Endothelial cell (in vitro differentiated cells): ENCODE measurements at regions not wholly inside any gene's neighbourhood (a gene's known extent, or its start where the extent isn't known, plus 50 kb on each side); places are given as distances from the start of the nearest gene placed in this dataset.
A peak's percentile ranks its signal among the peaks of the same experiment; 100 is the strongest.

Experiments used
- DNase-seq: peaks from one replicate; pipeline ENCODE4 v3.0.0; 2021; ENCODE audit warnings: low spot score
- H3K27ac Mint-ChIP-seq: one replicate; pipeline ENCODE4 v1.8.0; 2021; ENCODE audit warnings: mixed read lengths, inconsistent platforms; ENCODE audit not compliant: unreplicated experiment
- H3K27me3 Mint-ChIP-seq: one replicate; pipeline ENCODE4 v1.8.0; 2021; ENCODE audit warnings: mild to moderate bottlenecking, moderate library complexity, mixed read lengths, inconsistent platforms; ENCODE audit not compliant: unreplicated experiment
- H3K36me3 Mint-ChIP-seq: one replicate; pipeline ENCODE4 v1.8.0; 2021; ENCODE audit warnings: mild to moderate bottlenecking, low read depth, mixed read lengths, inconsistent platforms; ENCODE audit not compliant: unreplicated experiment
- H3K4me1 Mint-ChIP-seq: one replicate; pipeline ENCODE4 v1.8.0; 2021; ENCODE audit warnings: mild to moderate bottlenecking, mixed read lengths, inconsistent platforms; ENCODE audit not compliant: unreplicated experiment
- H3K4me3 Mint-ChIP-seq: one replicate; pipeline ENCODE4 v1.8.0; 2021; ENCODE audit warnings: mild to moderate bottlenecking, mixed read lengths, inconsistent platforms; ENCODE audit not compliant: unreplicated experiment
- H3K9me3 Mint-ChIP-seq: one replicate; pipeline ENCODE4 v1.8.0; 2021; ENCODE audit warnings: mixed read lengths, inconsistent platforms; ENCODE audit not compliant: unreplicated experiment
- TF ChIP-seq, protein P1 (sequence below): fragments of 200-600 bp; sonication (generic); IDR thresholded peaks from one replicate; pipeline ENCODE4 v1.5.0; 2021; ENCODE audit warnings: antibody characterized with exemption; ENCODE audit not compliant: unreplicated experiment

DNA sequence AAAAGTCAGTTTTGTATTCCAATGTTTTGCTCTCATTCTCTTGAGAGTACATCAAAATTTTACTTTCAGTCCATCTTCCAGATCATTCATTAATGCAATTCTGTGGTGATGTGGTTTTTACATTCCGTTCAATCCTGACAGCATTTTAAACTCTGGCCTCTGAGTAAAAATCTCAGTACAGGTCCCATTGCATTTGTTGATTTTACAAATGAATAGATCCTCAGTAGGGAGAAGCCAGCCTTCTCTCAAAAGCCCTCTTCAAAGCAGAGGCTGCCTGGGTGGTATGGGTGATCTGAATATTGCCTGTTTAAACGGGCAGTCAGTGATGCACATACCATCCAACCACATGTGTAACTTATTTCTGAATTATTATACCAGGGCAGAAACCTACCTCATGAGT lies 72.5 kb upstream of the TSC22D2 start:
- no peaks in the 10 kb centered on the region for H3K27me3 Mint-ChIP-seq
- H3K4me1 Mint-ChIP-seq: peaks cover 17% of the 10 kb centered on the region
- no peaks in the 10 kb centered on the region for H3K9me3 Mint-ChIP-seq
- H3K36me3 Mint-ChIP-seq: no peaks in the 10 kb centered on the region
- TF ChIP-seq, protein P1, sequence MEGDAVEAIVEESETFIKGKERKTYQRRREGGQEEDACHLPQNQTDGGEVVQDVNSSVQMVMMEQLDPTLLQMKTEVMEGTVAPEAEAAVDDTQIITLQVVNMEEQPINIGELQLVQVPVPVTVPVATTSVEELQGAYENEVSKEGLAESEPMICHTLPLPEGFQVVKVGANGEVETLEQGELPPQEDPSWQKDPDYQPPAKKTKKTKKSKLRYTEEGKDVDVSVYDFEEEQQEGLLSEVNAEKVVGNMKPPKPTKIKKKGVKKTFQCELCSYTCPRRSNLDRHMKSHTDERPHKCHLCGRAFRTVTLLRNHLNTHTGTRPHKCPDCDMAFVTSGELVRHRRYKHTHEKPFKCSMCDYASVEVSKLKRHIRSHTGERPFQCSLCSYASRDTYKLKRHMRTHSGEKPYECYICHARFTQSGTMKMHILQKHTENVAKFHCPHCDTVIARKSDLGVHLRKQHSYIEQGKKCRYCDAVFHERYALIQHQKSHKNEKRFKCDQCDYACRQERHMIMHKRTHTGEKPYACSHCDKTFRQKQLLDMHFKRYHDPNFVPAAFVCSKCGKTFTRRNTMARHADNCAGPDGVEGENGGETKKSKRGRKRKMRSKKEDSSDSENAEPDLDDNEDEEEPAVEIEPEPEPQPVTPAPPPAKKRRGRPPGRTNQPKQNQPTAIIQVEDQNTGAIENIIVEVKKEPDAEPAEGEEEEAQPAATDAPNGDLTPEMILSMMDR: no peak
- DNase-seq: no peak
- no peak overlapping the region for H3K27ac Mint-ChIP-seq
- no peak overlapping the region for H3K4me3 Mint-ChIP-seq

DNA sequence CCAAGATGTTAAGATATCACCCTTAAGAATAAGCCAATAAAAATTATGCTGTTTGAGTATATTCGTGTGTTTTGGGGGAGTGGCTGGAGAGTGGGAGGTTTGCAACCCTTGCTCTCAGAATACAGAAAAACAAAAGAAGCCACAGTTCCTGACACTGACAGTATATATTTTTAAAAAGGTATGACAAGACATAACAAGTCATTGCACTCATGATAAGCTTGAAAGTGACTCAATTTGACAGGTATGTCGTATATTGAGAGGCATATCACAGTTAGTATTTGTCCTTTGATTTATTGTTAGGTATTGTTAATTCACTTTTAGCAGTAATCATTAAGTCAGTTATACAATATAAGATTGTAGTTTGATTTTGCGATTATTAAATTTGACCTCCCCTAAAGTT lies 73.1 kb upstream of the TSC22D2 start:
- H3K36me3 Mint-ChIP-seq: no peaks in the 10 kb centered on the region
- no peak overlapping the region for H3K27ac Mint-ChIP-seq
- no peaks in the 10 kb centered on the region for H3K9me3 Mint-ChIP-seq
- no peak for DNase-seq
- H3K4me3 Mint-ChIP-seq: no peak overlapping the region
- TF ChIP-seq, protein P1: no peak
- H3K27me3 Mint-ChIP-seq: no peaks in the 10 kb centered on the region
- peaks cover 17% of the 10 kb centered on the region for H3K4me1 Mint-ChIP-seq

DNA sequence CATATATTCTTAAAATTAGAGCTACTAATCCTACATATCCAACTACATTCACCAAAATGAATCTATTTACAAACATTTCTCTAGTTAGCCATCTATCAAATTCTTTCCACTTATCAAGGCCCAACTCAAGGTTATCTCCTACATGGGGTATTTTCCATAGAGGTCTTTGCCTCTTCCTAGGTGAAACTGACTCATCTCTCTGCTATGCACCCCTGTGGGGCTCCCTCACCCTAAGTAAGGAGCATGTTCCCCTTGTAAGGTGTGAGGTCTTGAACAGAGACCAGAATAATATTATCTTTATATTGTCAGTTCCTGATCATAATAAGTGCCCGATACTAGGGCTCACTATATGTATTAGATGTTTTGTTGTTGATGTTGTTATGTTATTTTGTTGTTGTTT lies 74.6 kb upstream of the TSC22D2 start:
- Mint-ChIP-seq H3K4me1 (peaks cover 17% of the 10 kb centered on the region), H3K27me3 (no peaks in the 10 kb centered on the region), H3K9me3 (no peaks in the 10 kb centered on the region), H3K36me3 (no peaks in the 10 kb centered on the region), H3K4me3 (no peak overlapping the region), H3K27ac (no peak overlapping the region)
- TF ChIP-seq, protein P1: no peak
- no peak for DNase-seq

DNA sequence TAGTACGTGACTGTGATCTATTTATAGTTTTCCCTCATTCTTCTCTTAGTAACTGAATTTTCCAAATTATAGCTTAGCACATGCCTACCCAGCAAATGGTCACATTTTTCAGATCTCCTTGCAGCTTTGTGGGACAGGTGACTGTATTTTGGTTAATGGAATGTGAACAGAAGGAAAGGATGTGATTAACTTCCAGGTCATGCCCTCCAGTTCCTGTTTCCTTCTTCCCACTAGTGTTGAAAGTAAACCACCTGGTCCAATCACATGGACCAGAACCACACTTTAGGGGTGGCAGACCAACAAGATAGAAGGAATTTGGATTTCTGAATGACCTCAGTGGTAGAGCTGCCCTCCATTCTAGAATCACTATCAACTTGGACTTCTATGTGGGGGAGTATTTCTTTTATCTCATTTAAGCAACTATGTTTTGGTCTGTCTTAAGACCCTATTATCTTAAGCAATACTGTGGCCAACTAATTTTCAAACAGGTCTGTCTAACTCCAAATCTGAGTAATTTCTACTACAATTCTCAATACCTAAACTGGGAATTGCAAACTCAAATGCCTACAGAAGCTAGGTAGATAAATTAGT lies 76.0 kb upstream of the TSC22D2 start:
- Mint-ChIP-seq H3K4me3 (no peak overlapping the region), H3K9me3 (no peaks in the 10 kb centered on the region), H3K27ac (peak overlapping the region; percentile 79), H3K4me1 (peaks cover 26% of the 10 kb centered on the region), H3K36me3 (no peaks in the 10 kb centered on the region), H3K27me3 (no peaks in the 10 kb centered on the region)
- TF ChIP-seq, protein P1: no peak
- DNase-seq: peak; percentile 12

DNA sequence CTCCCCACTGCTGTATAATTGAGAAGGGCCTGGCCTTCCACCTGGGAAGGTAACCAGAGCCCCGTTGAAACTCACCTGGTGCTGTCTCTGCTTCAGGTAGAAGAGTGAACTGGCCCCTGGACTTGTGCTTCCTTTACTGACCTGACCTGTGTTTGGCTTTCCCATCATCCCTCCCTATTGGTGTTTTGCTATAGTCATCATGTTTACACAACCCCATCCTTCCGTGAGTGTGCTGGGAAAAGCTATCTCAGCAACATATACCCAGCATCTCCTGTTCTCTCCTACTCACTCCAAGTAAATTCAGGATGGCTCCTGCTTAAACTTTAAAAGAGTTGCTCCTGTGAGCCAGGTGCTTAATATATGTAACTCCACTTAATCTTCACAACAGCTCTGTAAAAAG lies 77.2 kb upstream of the TSC22D2 start:
- no peak for DNase-seq
- TF ChIP-seq, protein P1: no peak
- Mint-ChIP-seq H3K27ac (peak overlapping the region; percentile 14), H3K4me3 (no peak overlapping the region), H3K36me3 (no peaks in the 10 kb centered on the region), H3K9me3 (no peaks in the 10 kb centered on the region), H3K4me1 (peaks cover 26% of the 10 kb centered on the region), H3K27me3 (no peaks in the 10 kb centered on the region)
